H1 (cell line): ENCODE measurements at regions not wholly inside any gene's neighbourhood (a gene's known extent, or its start where the extent isn't known, plus 50 kb on each side); places are given as distances from the start of the nearest gene placed in this dataset.

Source experiments
- CTCF ChIA-PET: fragments of 300-600 bp; sonication (Branson Sonifier 250); formaldehyde crosslinking; loops from one replicate; lab custom pipeline; 2021; ENCODE audit not compliant: partially characterized antibody; lab: Charles Lee
- POLR2A ChIA-PET: fragments of 300-600 bp; sonication (Branson Sonifier 250); formaldehyde crosslinking; loops from one replicate; lab custom pipeline; 2021; ENCODE audit warnings: inconsistent platforms; ENCODE audit not compliant: partially characterized antibody; lab: Charles Lee
- DNase-seq, 2 experiments: peaks; one replicate each; pipeline versions ENCODE4 v3.0.0 to v3.0.0-alpha.2; 2010 to 2022; ENCODE audit warnings: low spot score in 2 of 2, low read depth in 1 of 2, mixed read lengths in 1 of 2
- FAIRE-seq: peaks from 2 replicates; lab custom pipeline; 2011; peaks lifted over from hg19 to GRCh38; lab: Jason Lieb, UNC
- H2AFZ ChIP-seq: 2 replicates; pipeline ENCODE4 v1.8.1; 2012; ENCODE audit warnings: low read length, inconsistent platforms
- H2AK5ac ChIP-seq: 2 replicates; pipeline ENCODE4 v1.6.1; 2013; ENCODE audit warnings: low read depth, low read length
- H2BK120ac ChIP-seq: replicated peaks from 2 replicates; pipeline ENCODE3; 2013; ENCODE audit warnings: low read depth, low read length, inconsistent platforms
- H2BK12ac ChIP-seq: 2 replicates; pipeline ENCODE4 v1.6.1; 2013; ENCODE audit warnings: low read depth, low read length
- H2BK15ac ChIP-seq: 2 replicates; pipeline ENCODE4 v1.6.1; 2013; ENCODE audit warnings: low read length
- H2BK20ac ChIP-seq: 2 replicates; pipeline ENCODE4 v1.6.1; 2013; ENCODE audit warnings: low read length
- H2BK5ac ChIP-seq: 2 replicates; pipeline ENCODE4 v1.6.1; 2013; ENCODE audit warnings: low read depth, low read length
- H3K14ac ChIP-seq: 2 replicates; pipeline ENCODE4 v1.6.1; 2013; ENCODE audit warnings: inconsistent platforms; ENCODE audit not compliant: insufficient read length
- H3K18ac ChIP-seq: 2 replicates; pipeline ENCODE4 v1.6.1; 2013; ENCODE audit warnings: low read length; ENCODE audit errors: extremely low read depth
- H3K23ac ChIP-seq: 2 replicates; pipeline ENCODE4 v1.6.1; 2013; ENCODE audit warnings: inconsistent platforms; ENCODE audit not compliant: insufficient read length
- H3K23me2 ChIP-seq: 2 replicates; pipeline ENCODE4 v1.6.1; 2013; ENCODE audit warnings: low read depth, low read length
- H3K27ac ChIP-seq: 2 replicates; pipeline ENCODE4 v1.6.1; 2011; ENCODE audit warnings: low read depth, low read length, inconsistent platforms
- H3K27me3 ChIP-seq, 4 experiments: replicated peaks in 1 of 4; 1 replicate in 1 of 4; 2 replicates in 3 of 4; pipeline versions ENCODE4 v1.6.1 to v1.8.1; 2011 to 2013; ENCODE audit warnings: low read length in 3 of 4, mild to moderate bottlenecking in 3 of 4, inconsistent platforms in 2 of 4, mixed read lengths in 2 of 4, moderate library complexity in 1 of 4; ENCODE audit not compliant: control insufficient read depth in 3 of 4, insufficient read depth in 3 of 4; ENCODE audit errors: extremely low read depth in 1 of 4
- H3K36me3 ChIP-seq, 4 experiments: 2 replicates each; pipeline versions ENCODE4 v1.6.1 to v1.8.1; 2011 to 2013; ENCODE audit warnings: mild to moderate bottlenecking in 4 of 4, low read length in 3 of 4, moderate library complexity in 2 of 4, control low read depth in 1 of 4, inconsistent platforms in 1 of 4; ENCODE audit not compliant: insufficient read depth in 4 of 4, control insufficient read depth in 2 of 4
- H3K4ac ChIP-seq: replicated peaks from 2 replicates; pipeline ENCODE3; 2013; ENCODE audit warnings: low read length, low read depth, mixed read lengths, inconsistent platforms; ENCODE audit not compliant: insufficient read length
- H3K4me1 ChIP-seq, 4 experiments: replicated peaks in 1 of 4; 1 replicate in 1 of 4; 2 replicates in 3 of 4; pipeline versions ENCODE4 v1.6.1 to v1.8.1; 2011 to 2013; ENCODE audit warnings: low read length in 3 of 4, inconsistent platforms in 2 of 4, mixed read lengths in 1 of 4; ENCODE audit not compliant: insufficient read depth in 4 of 4, control insufficient read depth in 3 of 4
- H3K4me2 ChIP-seq, 2 experiments: 2 replicates each; pipeline versions ENCODE4 v1.6.1 to v1.8.1; 2011 to 2013; ENCODE audit warnings: low read depth in 2 of 2, low read length in 2 of 2, control low read depth in 1 of 2, inconsistent platforms in 1 of 2, mild to moderate bottlenecking in 1 of 2; ENCODE audit not compliant: insufficient read depth in 1 of 2
- H3K4me3 ChIP-seq, 4 experiments: fragments of 200-600, 300-600 bp in 1 of 4; sonication (generic), shearing (Covaris generic), sonication (Bioruptor Twin) in 1 of 4; 2 replicates each; pipeline versions ENCODE4 v1.5.1 to v1.8.1; 2011 to 2016; ENCODE audit warnings: low read length in 4 of 4, low read depth in 3 of 4, control low read depth in 2 of 4, inconsistent platforms in 2 of 4, mild to moderate bottlenecking in 2 of 4, mixed read lengths in 1 of 4, moderate library complexity in 1 of 4; ENCODE audit not compliant: insufficient read depth in 2 of 4; ENCODE audit errors: extremely low read depth in 1 of 4
- H3K56ac ChIP-seq: replicated peaks from 2 replicates; pipeline ENCODE3; 2013; ENCODE audit warnings: low read depth, mild to moderate bottlenecking, mixed read lengths, low read length, inconsistent platforms; ENCODE audit not compliant: insufficient read length
- H3K79me1 ChIP-seq: 2 replicates; pipeline ENCODE4 v1.6.1; 2013; ENCODE audit warnings: low read depth, low read length, control low read depth
- H3K79me2 ChIP-seq, 2 experiments: 2 replicates each; pipeline versions ENCODE4 v1.6.1 to v1.8.1; 2012 to 2013; ENCODE audit warnings: low read length in 2 of 2, mild to moderate bottlenecking in 2 of 2, inconsistent platforms in 1 of 2; ENCODE audit not compliant: insufficient read depth in 2 of 2, control insufficient read depth in 1 of 2
- H3K9ac ChIP-seq, 4 experiments: replicated peaks in 1 of 4; 1 replicate in 1 of 4; 2 replicates in 3 of 4; pipeline versions ENCODE4 v1.6.1 to v1.8.1; 2011 to 2013; ENCODE audit warnings: low read depth in 3 of 4, low read length in 3 of 4, control low read depth in 2 of 4, mild to moderate bottlenecking in 2 of 4, moderate library complexity in 2 of 4, inconsistent platforms in 1 of 4; ENCODE audit errors: extremely low read depth in 1 of 4
- H3K9me3 ChIP-seq, 2 experiments: 2 replicates each; pipeline versions ENCODE4 v1.6.1 to v1.8.1; 2012 to 2013; ENCODE audit warnings: mild to moderate bottlenecking in 2 of 2, moderate library complexity in 2 of 2, control low read depth in 1 of 2, inconsistent platforms in 1 of 2, low read depth in 1 of 2, low read length in 1 of 2, mixed read lengths in 1 of 2; ENCODE audit not compliant: insufficient read depth in 2 of 2
- H4K20me1 ChIP-seq, 2 experiments: replicated peaks in 1 of 2; 2 replicates each; pipeline versions ENCODE3 to v1.8.1; 2011 to 2013; ENCODE audit warnings: inconsistent platforms in 2 of 2, low read length in 2 of 2, mild to moderate bottlenecking in 1 of 2; ENCODE audit not compliant: insufficient read depth in 2 of 2, control insufficient read depth in 1 of 2
- H4K5ac ChIP-seq: 2 replicates; pipeline ENCODE4 v1.6.1; 2013; ENCODE audit warnings: low read length, low read depth, mixed read lengths, inconsistent platforms; ENCODE audit not compliant: insufficient read length
- H4K8ac ChIP-seq: 2 replicates; pipeline ENCODE4 v1.8.0; 2013; ENCODE audit warnings: mild to moderate bottlenecking, moderate library complexity, low read length, inconsistent platforms; ENCODE audit not compliant: insufficient read depth; ENCODE audit errors: extremely low read depth
- H4K91ac ChIP-seq: replicated peaks from 2 replicates; pipeline ENCODE3; 2013; ENCODE audit warnings: low read length, mixed read lengths, inconsistent platforms; ENCODE audit not compliant: insufficient read length
- WGBS, 2 experiments: shearing (Covaris generic) in 1 of 2; methylation state at CpG; one replicate each; pipeline versions ENCODE4 v1.1.6 to v1.1.7; 2013 to 2015; ENCODE audit warnings: low lambda C conversion rate in 2 of 2, mixed read lengths in 2 of 2, inconsistent platforms in 1 of 2, low coverage in 1 of 2, missing lambda C conversion rate in 1 of 2; ENCODE audit not compliant: insufficient replicate concordance in 2 of 2, insufficient coverage in 1 of 2, insufficient read length in 1 of 2; ENCODE audit errors: extremely low coverage in 1 of 2, missing lambda C conversion rate in 1 of 2; 5-methylcytosine and 5-hydroxymethylcytosine counted together

DNA sequence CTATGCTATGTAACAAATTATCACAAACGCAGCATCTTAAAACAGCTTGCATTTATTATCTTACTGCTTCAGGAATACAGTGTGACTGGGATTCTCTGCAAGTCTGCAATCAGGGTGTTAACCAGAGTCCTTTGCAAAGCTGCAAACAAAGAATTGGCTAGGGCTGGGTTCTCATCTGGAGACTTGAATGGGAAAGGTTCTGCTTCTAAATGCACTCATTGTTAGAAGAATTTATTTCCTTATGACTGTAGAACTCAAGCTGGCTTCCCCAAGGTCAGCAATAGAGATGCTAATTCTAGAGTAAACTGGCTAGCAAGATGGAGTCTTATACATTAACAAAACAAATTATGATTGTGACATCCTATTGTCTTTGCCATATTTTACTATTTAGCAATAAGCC is 673.7 kb downstream of the DIPK2A start:
- no peaks in the 10 kb centered on the region for H3K79me1 ChIP-seq
- no peaks in the 10 kb centered on the region for H3K27me3 ChIP-seq
- no peak overlapping the region for H4K8ac ChIP-seq
- no peaks in the 10 kb centered on the region for H3K79me2 ChIP-seq
- CTCF ChIA-PET: no interaction called here
- H2BK5ac ChIP-seq: no peak overlapping the region
- H2BK12ac ChIP-seq: no peak overlapping the region
- no peak overlapping the region for H3K4ac ChIP-seq
- no peaks in the 10 kb centered on the region for H3K36me3 ChIP-seq
- 89% methylated on average over 1 of the region's 1 CpG; no CpG with 5 or more reads in 1 of the 2 experiments for WGBS, 2 experiments
- H3K4me3 ChIP-seq: no peak overlapping the region
- no peak overlapping the region for H3K23ac ChIP-seq
- H2BK120ac ChIP-seq: no peak overlapping the region
- H2AFZ ChIP-seq: no peak overlapping the region
- H4K20me1 ChIP-seq: no peaks in the 10 kb centered on the region
- H3K4me2 ChIP-seq: no peak overlapping the region
- 0 out of 4 replicates have a peak, but pooled peaks cover 0 to 2% of the 10 kb centered on the region in 2 experiments for H3K9me3 ChIP-seq
- POLR2A ChIA-PET: no interaction called here
- no peak overlapping the region for H2BK20ac ChIP-seq
- no peaks in the 10 kb centered on the region for H3K23me2 ChIP-seq
- peaks cover 0 to 4% (median 0%) of the 10 kb centered on the region in 4 experiments; a peak in 3 of 7 replicates for H3K4me1 ChIP-seq
- H3K9ac ChIP-seq: no peak overlapping the region
- H3K14ac ChIP-seq: no peak overlapping the region
- no peak overlapping the region for H2AK5ac ChIP-seq
- H3K56ac ChIP-seq: no peak overlapping the region
- no peak overlapping the region; the same call in 1 of the 2 replicates for H3K18ac ChIP-seq
- FAIRE-seq (no peak), DNase-seq (peak in 1 of 2 experiments; percentile 39)
- H4K91ac ChIP-seq: no peak overlapping the region
- H2BK15ac ChIP-seq: no peak overlapping the region
- no peak overlapping the region for H3K27ac ChIP-seq
- no peak overlapping the region for H4K5ac ChIP-seq
